Medulla oblongata (tissue), 1 donor: ENCODE measurements at regions not wholly inside any gene's neighbourhood (a gene's known extent, or its start where the extent isn't known, plus 50 kb on each side); places are given as distances from the start of the nearest gene placed in this dataset.

Experiments used
- DNase-seq: peaks from one replicate; pipeline ENCODE4 v3.0.0-alpha.2; 2015; ENCODE audit errors: extremely low spot score

GRCh38 chr4:176902710-176903323 is 110.1 kb upstream of the VEGFC start:
- no peak for DNase-seq

- DNase-seq: no peak
Measured at GRCh38 chr4:176906709-176907108, 114.0 kb upstream of the VEGFC start.

- DNase-seq: no peak
Measured at GRCh38 chr4:176910646-176911045, 117.9 kb upstream of the VEGFC start.

GRCh38 chr4:176919631-176920030 is 126.9 kb upstream of the VEGFC start:
- DNase-seq: no peak

- DNase-seq: no peak
Measured at GRCh38 chr4:176920694-176921093, 128.0 kb upstream of the VEGFC start.

- no peak for DNase-seq
Measured at GRCh38 chr4:176921256-176921655, 128.5 kb upstream of the VEGFC start.

GRCh38 chr4:176924238-176924637 is 131.5 kb upstream of the VEGFC start:
- DNase-seq: no peak

GRCh38 chr4:176925962-176926361 is 133.2 kb upstream of the VEGFC start:
- DNase-seq: no peak

- DNase-seq: no peak
Measured at GRCh38 chr4:176927117-176927516, 134.4 kb upstream of the VEGFC start.

GRCh38 chr4:176927664-176928063 is 134.9 kb upstream of the VEGFC start:
- no peak for DNase-seq

- DNase-seq: no peak
Measured at GRCh38 chr4:176939445-176939844, 146.7 kb upstream of the VEGFC start.

- DNase-seq: no peak
Measured at GRCh38 chr4:176945334-176945733, 152.6 kb upstream of the VEGFC start.

- no peak for DNase-seq
Measured at GRCh38 chr4:176949029-176949428, 156.3 kb upstream of the VEGFC start.

GRCh38 chr4:176953021-176953420 is 160.3 kb upstream of the VEGFC start:
- DNase-seq: no peak

GRCh38 chr4:176957353-176958118 is 164.8 kb upstream of the VEGFC start:
- no peak for DNase-seq

- DNase-seq: no peak
Measured at GRCh38 chr4:176959980-176960379, 167.3 kb upstream of the VEGFC start.

GRCh38 chr4:176963121-176963520 is 170.4 kb upstream of the VEGFC start:
- no peak for DNase-seq

- no peak for DNase-seq
Measured at GRCh38 chr4:176964116-176964691, 171.5 kb upstream of the VEGFC start.

GRCh38 chr4:176967586-176967985 is 174.9 kb upstream of the VEGFC start:
- no peak for DNase-seq

GRCh38 chr4:176968094-176968493 is 175.4 kb upstream of the VEGFC start:
- DNase-seq: no peak

GRCh38 chr4:176969011-176969410 is 176.3 kb upstream of the VEGFC start:
- DNase-seq: no peak

- DNase-seq: no peak
Measured at GRCh38 chr4:176970853-176971252, 178.1 kb upstream of the VEGFC start.

- no peak for DNase-seq
Measured at GRCh38 chr4:176971576-176972115, 178.9 kb upstream of the VEGFC start.
